ENCODE measurements at regions not wholly inside any gene's neighbourhood (a gene's known extent, or its start where the extent isn't known, plus 50 kb on each side); places are given as distances from the start of the nearest gene placed in this dataset.
A peak's percentile ranks its signal among the peaks of the same experiment; 100 is the strongest.

DNA sequence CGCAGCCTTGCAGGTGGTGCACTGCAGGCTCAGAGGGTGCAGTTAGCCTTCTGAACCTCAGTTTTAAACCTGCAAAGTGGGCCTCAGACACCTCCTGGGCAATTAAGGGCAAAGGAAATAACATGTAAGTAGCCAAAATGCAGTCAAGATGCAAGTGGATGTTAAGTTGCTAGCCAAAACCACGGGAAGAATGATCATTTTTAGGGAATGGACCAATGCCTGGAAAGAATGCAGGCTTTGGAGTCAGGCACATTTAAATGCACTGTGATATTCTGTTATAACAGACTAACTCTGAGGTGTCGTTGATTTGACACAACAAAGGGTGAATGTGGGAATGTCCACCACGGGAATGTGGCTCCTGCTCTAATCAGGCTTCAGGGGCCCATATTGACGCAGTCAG lies 57.9 kb upstream of the PTGFRN start:
- DNase-seq: no peak

DNA sequence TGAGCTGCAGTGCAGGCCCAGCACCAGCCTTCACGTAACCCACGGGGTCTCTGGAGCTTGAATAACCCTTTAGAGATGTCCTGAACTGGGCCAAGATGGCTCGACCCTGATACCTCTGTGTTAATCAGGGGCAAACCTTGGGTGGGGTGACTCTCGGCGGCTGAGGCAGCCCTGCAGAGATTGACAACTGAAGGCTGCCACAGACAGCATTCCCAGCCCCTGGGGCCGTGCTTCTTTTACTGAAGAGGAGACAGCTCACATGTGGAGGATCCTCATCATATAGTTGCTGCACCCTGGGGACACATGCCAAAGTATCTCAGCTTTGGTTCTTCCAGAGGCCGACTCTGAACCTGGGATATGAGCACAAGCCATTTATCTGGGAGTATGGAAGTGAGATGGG lies 57.3 kb upstream of the PTGFRN start:
- no peak for DNase-seq

- no peak for DNase-seq
These were observed 56.8 kb upstream of the PTGFRN start for GRCh38 chr1:116852910-116853309.

GRCh38 chr1:116853680-116854402 lies 55.9 kb upstream of the PTGFRN start:
- peak; percentile 26 for DNase-seq

- DNase-seq: no peak
These were observed 55.4 kb upstream of the PTGFRN start for GRCh38 chr1:116854403-116854690.

- no peak for DNase-seq
These were observed 55.0 kb upstream of the PTGFRN start for GRCh38 chr1:116854716-116855115.

DNA sequence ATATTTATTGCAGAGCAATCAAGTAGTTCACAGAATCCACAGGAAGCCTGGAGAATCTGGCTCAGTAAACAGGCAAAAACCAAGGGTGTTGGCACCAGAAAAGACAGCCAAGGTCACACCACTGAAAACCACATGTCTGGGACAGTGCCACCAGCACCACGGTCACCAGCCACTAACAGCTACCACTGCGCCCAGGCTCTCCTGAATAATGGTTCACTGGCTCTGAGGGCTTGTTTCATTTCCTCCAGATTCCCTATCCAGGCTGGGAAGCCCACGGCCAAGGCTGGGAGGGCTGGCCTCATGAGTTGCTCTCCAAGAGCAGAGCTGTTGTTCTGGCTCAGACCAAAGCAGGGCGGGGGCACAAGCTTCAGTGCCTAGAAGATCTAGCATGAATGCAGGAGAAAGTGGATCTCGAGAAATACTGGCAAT lies 54.5 kb upstream of the PTGFRN start:
- DNase-seq: no peak

- DNase-seq: no peak
These were observed 53.9 kb upstream of the PTGFRN start for GRCh38 chr1:116855773-116856201.

DNA sequence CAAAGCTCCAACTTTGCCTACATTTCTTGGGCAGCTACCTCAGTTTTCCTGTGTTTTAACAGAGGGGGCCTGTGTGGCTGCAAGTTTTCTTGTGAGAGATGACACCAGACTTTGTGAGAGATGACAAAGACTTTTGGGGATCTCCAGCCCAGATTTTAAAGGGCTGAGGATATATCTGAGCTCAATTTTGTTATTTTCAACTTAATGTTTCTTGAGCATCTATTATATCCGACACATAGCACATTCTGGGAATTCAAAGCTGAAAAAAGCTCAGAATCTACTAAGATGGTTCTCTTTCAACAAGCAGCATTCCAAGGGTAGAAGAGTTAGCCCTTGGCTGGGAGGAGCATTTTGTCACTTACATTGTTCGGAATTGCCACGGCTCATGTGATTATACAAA lies 53.4 kb upstream of the PTGFRN start:
- no peak for DNase-seq

- DNase-seq: no peak
These were observed 52.6 kb upstream of the PTGFRN start for GRCh38 chr1:116857092-116857491.
